ENCODE measurements at regions not wholly inside any gene's neighbourhood (a gene's known extent, or its start where the extent isn't known, plus 50 kb on each side); places are given as distances from the start of the nearest gene placed in this dataset.

DNA sequence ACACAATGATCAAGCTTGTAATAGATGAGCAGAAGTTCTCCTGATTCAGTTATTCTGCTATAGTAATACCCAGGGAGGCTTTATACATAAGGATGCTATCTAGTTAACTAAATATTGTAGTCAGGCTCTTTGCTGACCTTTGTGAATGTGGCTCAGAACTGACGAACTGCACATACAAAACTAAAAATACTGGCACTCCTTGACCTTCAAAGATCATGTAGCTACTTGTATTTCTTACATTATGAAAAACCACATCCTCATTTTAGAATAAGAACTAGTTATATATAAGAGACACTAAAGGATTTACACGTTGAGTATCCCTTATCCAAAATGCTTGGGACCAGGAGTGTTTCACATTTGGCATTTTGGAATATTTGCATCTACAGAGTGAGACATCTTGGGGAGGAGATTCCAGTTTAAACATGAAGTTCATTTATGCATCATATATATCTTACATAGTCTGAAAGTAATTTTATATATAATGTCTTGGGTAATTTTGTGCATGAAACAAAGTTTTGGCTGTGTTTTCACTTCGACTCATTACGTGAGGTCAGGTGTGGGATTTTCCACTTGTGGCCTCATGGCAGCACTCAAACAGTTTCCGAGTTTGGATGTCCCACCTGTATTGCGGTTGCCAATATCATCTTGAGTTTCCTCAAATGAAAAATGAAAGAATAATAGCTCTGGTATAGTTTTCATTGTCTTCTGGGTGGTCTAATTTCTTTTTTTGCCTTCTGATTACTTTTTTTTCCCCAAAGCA is 58.4 kb upstream of the FBXL7 start (continued):
- TF ChIP-seq YY1 (IDR thresholded peaks at IDR 0.05; ENCODE audit: low read depth, low read length) (no peak), HDAC2 (IDR thresholded peaks at IDR 0.05) (no peak), NR2F1 (conservative IDR thresholded peaks at IDR 0.05) (no peak; the same call in 1 of the 2 replicates), RCOR1 (conservative IDR thresholded peaks at IDR 0.05; ENCODE audit: low read depth, low read length) (no peak), EED (IDR thresholded peaks at IDR 0.05; ENCODE audit: low read depth) (peak; percentile 76), MEF2A (IDR thresholded peaks at IDR 0.05; ENCODE audit: insufficient read depth, low read depth, low read length) (peak; percentile 59; the same call in 1 of the 2 replicates), IKZF2 (IDR thresholded peaks at IDR 0.05) (no peak), ZBED1 (IDR thresholded peaks at IDR 0.05; ENCODE audit: borderline replicate concordance) (peak; percentile 63; the same call in 1 of the 2 replicates), TAF1 (IDR thresholded peaks at IDR 0.05; ENCODE audit: borderline replicate concordance, low read depth, low read length) (no peak), ETV6 (conservative IDR thresholded peaks at IDR 0.05 in 1 of 2, IDR thresholded peaks at IDR 0.05 in 1 of 2; ENCODE audit: borderline replicate concordance in 1 of 2, low read depth in 1 of 2) (no peak; a peak in 1 of 4 replicates), FOS (IDR thresholded peaks at IDR 0.05; ENCODE audit: borderline replicate concordance, extremely low read depth, insufficient read length) (no peak), MTA3 (IDR thresholded peaks at IDR 0.05; ENCODE audit: borderline replicate concordance, low read length) (0 out of 2 replicates have a peak, but pooled peaks have one; percentile 46)
- TF ChIP-seq, protein P1, sequence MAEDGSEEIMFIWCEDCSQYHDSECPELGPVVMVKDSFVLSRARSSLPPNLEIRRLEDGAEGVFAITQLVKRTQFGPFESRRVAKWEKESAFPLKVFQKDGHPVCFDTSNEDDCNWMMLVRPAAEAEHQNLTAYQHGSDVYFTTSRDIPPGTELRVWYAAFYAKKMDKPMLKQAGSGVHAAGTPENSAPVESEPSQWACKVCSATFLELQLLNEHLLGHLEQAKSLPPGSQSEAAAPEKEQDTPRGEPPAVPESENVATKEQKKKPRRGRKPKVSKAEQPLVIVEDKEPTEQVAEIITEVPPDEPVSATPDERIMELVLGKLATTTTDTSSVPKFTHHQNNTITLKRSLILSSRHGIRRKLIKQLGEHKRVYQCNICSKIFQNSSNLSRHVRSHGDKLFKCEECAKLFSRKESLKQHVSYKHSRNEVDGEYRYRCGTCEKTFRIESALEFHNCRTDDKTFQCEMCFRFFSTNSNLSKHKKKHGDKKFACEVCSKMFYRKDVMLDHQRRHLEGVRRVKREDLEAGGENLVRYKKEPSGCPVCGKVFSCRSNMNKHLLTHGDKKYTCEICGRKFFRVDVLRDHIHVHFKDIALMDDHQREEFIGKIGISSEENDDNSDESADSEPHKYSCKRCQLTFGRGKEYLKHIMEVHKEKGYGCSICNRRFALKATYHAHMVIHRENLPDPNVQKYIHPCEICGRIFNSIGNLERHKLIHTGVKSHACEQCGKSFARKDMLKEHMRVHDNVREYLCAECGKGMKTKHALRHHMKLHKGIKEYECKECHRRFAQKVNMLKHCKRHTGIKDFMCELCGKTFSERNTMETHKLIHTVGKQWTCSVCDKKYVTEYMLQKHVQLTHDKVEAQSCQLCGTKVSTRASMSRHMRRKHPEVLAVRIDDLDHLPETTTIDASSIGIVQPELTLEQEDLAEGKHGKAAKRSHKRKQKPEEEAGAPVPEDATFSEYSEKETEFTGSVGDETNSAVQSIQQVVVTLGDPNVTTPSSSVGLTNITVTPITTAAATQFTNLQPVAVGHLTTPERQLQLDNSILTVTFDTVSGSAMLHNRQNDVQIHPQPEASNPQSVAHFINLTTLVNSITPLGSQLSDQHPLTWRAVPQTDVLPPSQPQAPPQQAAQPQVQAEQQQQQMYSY (CRISPR knock-in tag; IDR thresholded peaks at IDR 0.05): no peak
- TF ChIP-seq, protein P2, sequence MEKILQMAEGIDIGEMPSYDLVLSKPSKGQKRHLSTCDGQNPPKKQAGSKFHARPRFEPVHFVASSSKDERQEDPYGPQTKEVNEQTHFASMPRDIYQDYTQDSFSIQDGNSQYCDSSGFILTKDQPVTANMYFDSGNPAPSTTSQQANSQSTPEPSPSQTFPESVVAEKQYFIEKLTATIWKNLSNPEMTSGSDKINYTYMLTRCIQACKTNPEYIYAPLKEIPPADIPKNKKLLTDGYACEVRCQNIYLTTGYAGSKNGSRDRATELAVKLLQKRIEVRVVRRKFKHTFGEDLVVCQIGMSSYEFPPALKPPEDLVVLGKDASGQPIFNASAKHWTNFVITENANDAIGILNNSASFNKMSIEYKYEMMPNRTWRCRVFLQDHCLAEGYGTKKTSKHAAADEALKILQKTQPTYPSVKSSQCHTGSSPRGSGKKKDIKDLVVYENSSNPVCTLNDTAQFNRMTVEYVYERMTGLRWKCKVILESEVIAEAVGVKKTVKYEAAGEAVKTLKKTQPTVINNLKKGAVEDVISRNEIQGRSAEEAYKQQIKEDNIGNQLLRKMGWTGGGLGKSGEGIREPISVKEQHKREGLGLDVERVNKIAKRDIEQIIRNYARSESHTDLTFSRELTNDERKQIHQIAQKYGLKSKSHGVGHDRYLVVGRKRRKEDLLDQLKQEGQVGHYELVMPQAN (conservative IDR thresholded peaks at IDR 0.05): no peak
- TF ChIP-seq, protein P3, sequence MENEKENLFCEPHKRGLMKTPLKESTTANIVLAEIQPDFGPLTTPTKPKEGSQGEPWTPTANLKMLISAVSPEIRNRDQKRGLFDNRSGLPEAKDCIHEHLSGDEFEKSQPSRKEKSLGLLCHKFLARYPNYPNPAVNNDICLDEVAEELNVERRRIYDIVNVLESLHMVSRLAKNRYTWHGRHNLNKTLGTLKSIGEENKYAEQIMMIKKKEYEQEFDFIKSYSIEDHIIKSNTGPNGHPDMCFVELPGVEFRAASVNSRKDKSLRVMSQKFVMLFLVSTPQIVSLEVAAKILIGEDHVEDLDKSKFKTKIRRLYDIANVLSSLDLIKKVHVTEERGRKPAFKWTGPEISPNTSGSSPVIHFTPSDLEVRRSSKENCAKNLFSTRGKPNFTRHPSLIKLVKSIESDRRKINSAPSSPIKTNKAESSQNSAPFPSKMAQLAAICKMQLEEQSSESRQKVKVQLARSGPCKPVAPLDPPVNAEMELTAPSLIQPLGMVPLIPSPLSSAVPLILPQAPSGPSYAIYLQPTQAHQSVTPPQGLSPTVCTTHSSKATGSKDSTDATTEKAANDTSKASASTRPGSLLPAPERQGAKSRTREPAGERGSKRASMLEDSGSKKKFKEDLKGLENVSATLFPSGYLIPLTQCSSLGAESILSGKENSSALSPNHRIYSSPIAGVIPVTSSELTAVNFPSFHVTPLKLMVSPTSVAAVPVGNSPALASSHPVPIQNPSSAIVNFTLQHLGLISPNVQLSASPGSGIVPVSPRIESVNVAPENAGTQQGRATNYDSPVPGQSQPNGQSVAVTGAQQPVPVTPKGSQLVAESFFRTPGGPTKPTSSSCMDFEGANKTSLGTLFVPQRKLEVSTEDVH (IDR thresholded peaks at IDR 0.05; ENCODE audit: low read depth, partially characterized antibody): no peak
- TF ChIP-seq, protein P4, sequence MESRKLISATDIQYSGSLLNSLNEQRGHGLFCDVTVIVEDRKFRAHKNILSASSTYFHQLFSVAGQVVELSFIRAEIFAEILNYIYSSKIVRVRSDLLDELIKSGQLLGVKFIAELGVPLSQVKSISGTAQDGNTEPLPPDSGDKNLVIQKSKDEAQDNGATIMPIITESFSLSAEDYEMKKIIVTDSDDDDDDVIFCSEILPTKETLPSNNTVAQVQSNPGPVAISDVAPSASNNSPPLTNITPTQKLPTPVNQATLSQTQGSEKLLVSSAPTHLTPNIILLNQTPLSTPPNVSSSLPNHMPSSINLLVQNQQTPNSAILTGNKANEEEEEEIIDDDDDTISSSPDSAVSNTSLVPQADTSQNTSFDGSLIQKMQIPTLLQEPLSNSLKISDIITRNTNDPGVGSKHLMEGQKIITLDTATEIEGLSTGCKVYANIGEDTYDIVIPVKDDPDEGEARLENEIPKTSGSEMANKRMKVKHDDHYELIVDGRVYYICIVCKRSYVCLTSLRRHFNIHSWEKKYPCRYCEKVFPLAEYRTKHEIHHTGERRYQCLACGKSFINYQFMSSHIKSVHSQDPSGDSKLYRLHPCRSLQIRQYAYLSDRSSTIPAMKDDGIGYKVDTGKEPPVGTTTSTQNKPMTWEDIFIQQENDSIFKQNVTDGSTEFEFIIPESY (IDR thresholded peaks at IDR 0.05): no peak
- TF ChIP-seq, protein P5, sequence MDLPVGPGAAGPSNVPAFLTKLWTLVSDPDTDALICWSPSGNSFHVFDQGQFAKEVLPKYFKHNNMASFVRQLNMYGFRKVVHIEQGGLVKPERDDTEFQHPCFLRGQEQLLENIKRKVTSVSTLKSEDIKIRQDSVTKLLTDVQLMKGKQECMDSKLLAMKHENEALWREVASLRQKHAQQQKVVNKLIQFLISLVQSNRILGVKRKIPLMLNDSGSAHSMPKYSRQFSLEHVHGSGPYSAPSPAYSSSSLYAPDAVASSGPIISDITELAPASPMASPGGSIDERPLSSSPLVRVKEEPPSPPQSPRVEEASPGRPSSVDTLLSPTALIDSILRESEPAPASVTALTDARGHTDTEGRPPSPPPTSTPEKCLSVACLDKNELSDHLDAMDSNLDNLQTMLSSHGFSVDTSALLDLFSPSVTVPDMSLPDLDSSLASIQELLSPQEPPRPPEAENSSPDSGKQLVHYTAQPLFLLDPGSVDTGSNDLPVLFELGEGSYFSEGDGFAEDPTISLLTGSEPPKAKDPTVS (IDR thresholded peaks at IDR 0.05; ENCODE audit: low read depth, low read length): no peak
